SKM-1 treated with dmso at 0.1 percent for 144 hours (cell line): ENCODE measurements at regions not wholly inside any gene's neighbourhood (a gene's known extent, or its start where the extent isn't known, plus 50 kb on each side); places are given as distances from the start of the nearest gene placed in this dataset.

Source experiments
- DNase-seq: peaks from one replicate; lab custom pipeline; 2025; ENCODE audit not compliant: unreplicated experiment; lab: John Stamatoyannopoulos, UW

- DNase-seq = no peak
These were observed 140.3 kb downstream of the CEP57L1 start for GRCh38 chr6:109235481-109236038.

- DNase-seq = no peak
These were observed 135.1 kb downstream of the CEP57L1 start for GRCh38 chr6:109230453-109230852.

GRCh38 chr6:109229536-109229935 lies 134.2 kb downstream of the CEP57L1 start:
- no peak for DNase-seq

GRCh38 chr6:109227646-109228045 lies 132.3 kb downstream of the CEP57L1 start:
- DNase-seq = no peak

GRCh38 chr6:109226353-109226752 lies 131.0 kb downstream of the CEP57L1 start:
- DNase-seq = no peak

GRCh38 chr6:109225946-109226345 lies 130.6 kb downstream of the CEP57L1 start:
- DNase-seq = no peak

GRCh38 chr6:109224994-109225393 lies 129.7 kb downstream of the CEP57L1 start:
- DNase-seq = no peak

GRCh38 chr6:109224107-109224875 lies 129.0 kb downstream of the CEP57L1 start:
- no peak for DNase-seq

GRCh38 chr6:109222848-109223247 lies 127.5 kb downstream of the CEP57L1 start:
- no peak for DNase-seq

GRCh38 chr6:109221543-109222195 lies 126.4 kb downstream of the CEP57L1 start:
- no peak for DNase-seq
